Tibial nerve (tissue), 3 donors: ENCODE measurements at regions not wholly inside any gene's neighbourhood (a gene's known extent, or its start where the extent isn't known, plus 50 kb on each side); places are given as distances from the start of the nearest gene placed in this dataset.

Source experiments
- POLR2A ChIP-seq, 2 donors: fragments of 450-650 bp; IDR thresholded peaks; one replicate each; pipeline ENCODE4 v1.6.1; 2017; ENCODE audit warnings: antibody characterized with exemption in 2 of 2, mild to moderate bottlenecking in 2 of 2, moderate library complexity in 2 of 2
- TF ChIP-seq, protein P1 (sequence below), 5 experiments: fragments of 200-600 bp in 3 of 5; fragments of 450-650 bp in 2 of 5; sonication (generic) in 3 of 5; IDR thresholded peaks; one replicate each; pipeline ENCODE4 v1.5.1; 2016 to 2019; ENCODE audit warnings: antibody characterized with exemption in 5 of 5, mild to moderate bottlenecking in 3 of 5, moderate library complexity in 2 of 5

DNA sequence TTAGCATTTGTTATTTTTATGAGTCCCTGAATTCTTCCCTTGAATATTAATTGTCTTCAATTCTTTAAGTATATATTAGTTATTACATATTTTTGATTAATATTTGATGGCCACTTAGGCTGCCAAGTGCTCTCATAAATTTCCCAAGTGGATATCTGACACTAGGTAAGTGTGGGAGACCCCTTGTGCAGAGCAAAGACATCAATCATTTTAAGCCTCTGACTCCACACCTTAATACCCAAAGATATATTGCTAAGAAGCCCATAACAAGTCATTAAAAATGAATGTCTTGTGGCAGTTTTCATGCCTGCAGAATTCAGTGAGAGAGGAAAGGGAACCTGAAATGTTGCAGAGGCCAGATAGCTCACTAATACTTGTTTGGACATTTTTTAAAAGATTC is 58.4 kb upstream of the PROX1 start:
- TF ChIP-seq, protein P1, sequence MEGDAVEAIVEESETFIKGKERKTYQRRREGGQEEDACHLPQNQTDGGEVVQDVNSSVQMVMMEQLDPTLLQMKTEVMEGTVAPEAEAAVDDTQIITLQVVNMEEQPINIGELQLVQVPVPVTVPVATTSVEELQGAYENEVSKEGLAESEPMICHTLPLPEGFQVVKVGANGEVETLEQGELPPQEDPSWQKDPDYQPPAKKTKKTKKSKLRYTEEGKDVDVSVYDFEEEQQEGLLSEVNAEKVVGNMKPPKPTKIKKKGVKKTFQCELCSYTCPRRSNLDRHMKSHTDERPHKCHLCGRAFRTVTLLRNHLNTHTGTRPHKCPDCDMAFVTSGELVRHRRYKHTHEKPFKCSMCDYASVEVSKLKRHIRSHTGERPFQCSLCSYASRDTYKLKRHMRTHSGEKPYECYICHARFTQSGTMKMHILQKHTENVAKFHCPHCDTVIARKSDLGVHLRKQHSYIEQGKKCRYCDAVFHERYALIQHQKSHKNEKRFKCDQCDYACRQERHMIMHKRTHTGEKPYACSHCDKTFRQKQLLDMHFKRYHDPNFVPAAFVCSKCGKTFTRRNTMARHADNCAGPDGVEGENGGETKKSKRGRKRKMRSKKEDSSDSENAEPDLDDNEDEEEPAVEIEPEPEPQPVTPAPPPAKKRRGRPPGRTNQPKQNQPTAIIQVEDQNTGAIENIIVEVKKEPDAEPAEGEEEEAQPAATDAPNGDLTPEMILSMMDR (IDR thresholded peaks at IDR 0.05), result no peak
- no peak for TF ChIP-seq POLR2A (IDR thresholded peaks at IDR 0.05)
